Dermis microvascular lymphatic vessel endothelial cell (primary cell): ENCODE measurements at regions not wholly inside any gene's neighbourhood (a gene's known extent, or its start where the extent isn't known, plus 50 kb on each side); places are given as distances from the start of the nearest gene placed in this dataset.

Experiments used
- DNase-seq, 2 donors: peaks; one replicate each; pipeline versions ENCODE4 v3.0.0 to v3.0.0-alpha.2; 2010; ENCODE audit warnings: low read depth in 2 of 2

GRCh38 chr12:58268069-58268468 lies 326.7 kb downstream of the ATP23 start:
- DNase-seq: peak; percentile 16 to 82

DNA sequence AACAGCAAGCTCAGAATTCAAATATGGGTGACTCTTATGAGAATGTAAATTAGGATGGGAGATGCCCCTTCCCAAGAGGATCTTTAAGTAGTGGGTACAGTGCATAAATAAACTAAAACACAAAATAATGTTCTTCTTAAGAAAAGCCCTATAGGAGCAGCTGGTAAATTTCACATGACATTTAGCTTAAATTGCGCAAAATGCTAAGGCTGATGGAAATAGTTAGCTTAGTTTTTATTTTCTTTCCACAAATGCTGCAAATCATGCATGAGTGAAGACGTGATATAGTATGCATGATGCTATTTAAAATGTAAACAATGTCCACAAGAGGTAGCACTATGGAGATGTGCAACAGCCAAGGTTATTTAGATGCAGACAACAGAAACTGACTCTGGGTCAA lies 328.1 kb downstream of the ATP23 start:
- no peak for DNase-seq

GRCh38 chr12:58270966-58271705 lies 329.8 kb downstream of the ATP23 start:
- peak in 1 of 2 donors; percentile 19 for DNase-seq

GRCh38 chr12:58272461-58272860 lies 331.1 kb downstream of the ATP23 start:
- DNase-seq: no peak

GRCh38 chr12:58277231-58277630 lies 335.9 kb downstream of the ATP23 start:
- DNase-seq: no peak

DNA sequence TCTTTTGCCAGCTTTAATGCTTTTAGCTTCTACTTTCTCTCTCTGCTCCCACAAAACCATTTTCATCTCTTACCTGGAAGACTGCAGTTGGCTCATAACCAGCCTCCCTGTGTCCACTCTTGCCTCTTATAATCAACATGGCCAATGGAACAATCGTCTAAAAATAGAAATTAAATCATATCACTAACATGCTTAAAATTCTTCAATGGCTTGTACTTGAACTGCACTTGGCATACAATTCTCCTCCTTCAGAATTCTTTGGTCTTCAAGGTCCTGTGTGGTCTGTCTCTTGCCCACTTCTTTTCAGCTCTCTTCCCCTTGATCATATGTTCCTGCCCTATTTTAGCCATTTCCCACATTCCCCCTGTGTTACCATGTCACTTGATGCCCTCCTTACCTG lies 342.2 kb downstream of the ATP23 start:
- DNase-seq: no peak

GRCh38 chr12:58285551-58285950 lies 344.2 kb downstream of the ATP23 start:
- no peak for DNase-seq

- no peak for DNase-seq
Observed at GRCh38 chr12:58286353-58286752, 345.0 kb downstream of the ATP23 start.

GRCh38 chr12:58288190-58288589 lies 346.8 kb downstream of the ATP23 start:
- DNase-seq: no peak

- no peak for DNase-seq
Observed at GRCh38 chr12:58291106-58291505, 349.7 kb downstream of the ATP23 start.

DNA sequence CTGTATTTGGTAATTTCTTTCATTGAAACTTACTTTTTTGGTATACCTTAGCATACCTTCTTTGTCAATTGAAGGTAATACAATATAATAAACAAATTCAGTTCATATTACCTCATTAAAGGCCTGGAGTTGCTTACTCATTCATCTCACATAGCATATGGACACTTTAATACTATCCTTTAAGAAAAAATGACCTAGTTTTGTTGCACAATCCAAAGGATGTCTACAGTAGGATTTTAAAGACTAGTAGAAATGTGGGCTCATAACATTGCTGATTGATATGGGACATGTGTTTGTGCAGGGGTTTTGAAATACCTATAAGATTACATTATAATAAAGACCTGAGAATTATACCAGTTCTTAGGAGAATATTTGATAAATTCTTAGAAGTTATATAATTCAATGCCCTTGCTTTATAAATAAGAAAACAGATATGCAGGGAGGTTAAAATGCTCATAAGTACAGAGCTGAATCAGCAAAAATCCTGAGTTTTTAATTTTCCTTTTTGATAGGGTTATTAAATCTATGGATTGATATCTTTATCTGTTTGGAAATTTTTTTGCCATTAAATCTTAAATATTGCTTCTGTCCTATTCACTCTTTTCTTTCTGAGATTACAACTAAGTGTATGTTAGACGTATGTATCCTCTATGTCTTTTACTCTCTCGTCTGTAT lies 352.1 kb downstream of the ATP23 start:
- no peak for DNase-seq

DNA sequence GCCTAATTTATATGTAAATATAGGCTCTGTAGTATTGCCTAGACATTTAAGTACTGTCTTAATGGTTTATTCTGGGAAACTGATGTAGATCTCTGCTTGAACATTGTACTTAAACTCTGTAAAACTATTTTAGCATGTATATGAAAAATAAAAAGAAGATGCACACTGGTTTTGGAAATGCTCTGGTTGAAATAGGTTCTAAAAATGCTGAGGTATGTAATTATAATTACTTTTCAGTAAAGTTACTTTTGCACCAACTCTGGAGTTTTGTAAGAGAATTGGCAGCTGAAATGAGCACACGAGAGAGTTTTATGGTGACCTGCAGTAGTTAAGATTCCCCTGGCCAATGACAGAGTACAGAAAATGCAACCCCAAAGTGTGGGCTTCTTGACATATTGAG lies 353.9 kb downstream of the ATP23 start:
- DNase-seq: no peak

GRCh38 chr12:58296863-58297262 lies 355.5 kb downstream of the ATP23 start:
- no peak for DNase-seq

GRCh38 chr12:58298803-58299202 lies 357.4 kb downstream of the ATP23 start:
- no peak for DNase-seq

- no peak for DNase-seq
Observed at GRCh38 chr12:58299371-58299770, 358.0 kb downstream of the ATP23 start.

- no peak for DNase-seq
Observed at GRCh38 chr12:58301038-58301729, 359.8 kb downstream of the ATP23 start.

DNA sequence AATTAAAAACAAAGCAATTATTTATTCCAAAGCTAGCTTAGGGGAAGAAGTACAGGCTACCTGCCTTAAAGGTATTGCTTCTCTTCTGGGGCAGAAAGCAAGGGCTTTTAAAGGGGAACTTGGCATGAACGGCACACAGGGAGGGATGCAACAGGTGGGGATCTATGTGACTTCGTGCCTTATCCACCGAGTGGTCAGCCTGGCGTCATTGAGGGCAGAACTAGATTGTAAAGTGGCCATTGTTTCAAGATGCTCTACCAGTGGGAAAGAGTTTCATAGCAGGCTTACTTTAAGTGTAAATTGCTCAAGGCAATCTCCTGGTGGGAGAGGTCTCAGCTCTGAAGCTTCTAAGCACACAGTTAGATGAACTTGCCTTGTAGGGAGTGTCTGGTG lies 360.4 kb downstream of the ATP23 start:
- DNase-seq: no peak

GRCh38 chr12:58302487-58303011 lies 361.2 kb downstream of the ATP23 start:
- DNase-seq: peak; percentile 34 to 46

DNA sequence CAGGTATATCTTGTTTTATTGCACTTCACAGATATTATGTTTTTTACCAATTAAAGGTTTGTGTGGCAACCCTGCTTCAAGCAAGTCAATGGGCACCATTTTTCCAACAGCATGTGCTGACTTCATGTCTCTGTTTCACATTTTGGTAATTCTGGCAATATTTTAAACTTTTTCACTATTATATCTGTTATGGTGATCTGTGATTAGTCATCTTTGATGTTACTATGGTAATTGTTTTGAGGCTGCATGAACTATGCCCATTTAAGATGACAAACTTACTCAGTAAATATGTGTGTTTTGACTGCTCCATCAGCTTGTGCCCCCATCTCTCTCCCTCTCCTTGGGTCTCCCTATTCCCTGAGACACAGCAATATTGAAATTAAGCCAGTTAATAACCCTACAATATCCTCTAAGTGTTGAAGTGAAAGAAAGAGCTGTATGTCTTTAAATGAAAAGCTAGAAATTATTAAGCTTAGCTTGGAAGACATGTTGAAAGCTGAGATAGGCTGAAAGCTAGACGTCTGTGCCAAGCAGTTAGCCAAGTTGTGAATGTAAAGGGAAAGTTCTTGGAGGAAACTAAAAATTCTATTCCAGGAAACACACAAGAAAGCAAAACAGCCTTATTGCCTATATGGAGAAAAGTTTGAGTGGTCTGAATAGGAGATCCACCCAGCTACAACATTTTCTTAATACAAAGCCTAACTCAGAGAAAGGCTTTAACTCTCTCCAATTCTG lies 365.1 kb downstream of the ATP23 start:
- DNase-seq: peak in 1 of 2 donors; percentile 59

GRCh38 chr12:58309806-58310205 lies 368.4 kb downstream of the ATP23 start:
- no peak for DNase-seq

DNA sequence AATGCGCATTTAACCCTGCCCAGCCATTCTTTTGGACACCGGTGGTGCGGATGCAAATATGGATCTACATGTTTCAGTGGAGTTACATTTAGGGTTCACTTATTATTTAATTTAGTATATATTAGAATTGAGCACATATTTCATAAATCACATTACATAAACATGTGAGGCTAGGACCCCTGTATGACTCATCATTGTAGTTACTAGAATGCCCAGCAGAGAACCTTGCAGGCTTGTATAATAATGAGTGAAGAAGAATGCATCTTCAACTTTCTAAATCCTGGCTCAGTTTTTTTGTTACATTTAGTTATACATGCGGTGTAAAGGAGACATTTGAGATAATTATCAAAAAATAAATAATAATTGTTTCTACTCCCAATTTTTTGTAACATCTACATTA lies 369.0 kb downstream of the ATP23 start:
- peak in 1 of 2 donors; percentile 71 for DNase-seq
